Stromal cell of bone marrow (primary cell): ENCODE measurements at regions not wholly inside any gene's neighbourhood (a gene's known extent, or its start where the extent isn't known, plus 50 kb on each side); places are given as distances from the start of the nearest gene placed in this dataset.
A peak's percentile ranks its signal among the peaks of the same experiment; 100 is the strongest.

Experiments used
- DNase-seq: peaks from one replicate; pipeline ENCODE4 v3.0.0-alpha.2; 2012; ENCODE audit warnings: low read depth

DNA sequence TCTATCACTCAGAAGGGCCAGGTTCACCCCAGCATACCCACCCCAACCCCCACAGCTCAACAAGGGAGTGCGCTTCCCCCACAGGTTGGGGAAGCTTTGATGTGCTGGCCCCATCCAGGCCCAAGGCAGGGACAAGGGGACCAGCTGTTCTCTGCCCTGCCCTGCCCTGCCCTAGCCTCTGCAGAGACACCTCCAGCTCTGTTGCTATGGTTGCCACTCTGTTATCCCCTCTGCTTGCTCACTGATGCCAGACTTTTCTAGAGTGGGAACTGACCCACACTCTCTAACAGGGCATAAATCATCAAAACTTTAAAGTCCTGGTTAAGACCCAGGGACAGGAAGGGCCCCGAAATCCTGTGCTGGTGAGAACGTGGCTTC, 50.4 kb upstream of the ENPP7 start:
- no peak for DNase-seq

DNA sequence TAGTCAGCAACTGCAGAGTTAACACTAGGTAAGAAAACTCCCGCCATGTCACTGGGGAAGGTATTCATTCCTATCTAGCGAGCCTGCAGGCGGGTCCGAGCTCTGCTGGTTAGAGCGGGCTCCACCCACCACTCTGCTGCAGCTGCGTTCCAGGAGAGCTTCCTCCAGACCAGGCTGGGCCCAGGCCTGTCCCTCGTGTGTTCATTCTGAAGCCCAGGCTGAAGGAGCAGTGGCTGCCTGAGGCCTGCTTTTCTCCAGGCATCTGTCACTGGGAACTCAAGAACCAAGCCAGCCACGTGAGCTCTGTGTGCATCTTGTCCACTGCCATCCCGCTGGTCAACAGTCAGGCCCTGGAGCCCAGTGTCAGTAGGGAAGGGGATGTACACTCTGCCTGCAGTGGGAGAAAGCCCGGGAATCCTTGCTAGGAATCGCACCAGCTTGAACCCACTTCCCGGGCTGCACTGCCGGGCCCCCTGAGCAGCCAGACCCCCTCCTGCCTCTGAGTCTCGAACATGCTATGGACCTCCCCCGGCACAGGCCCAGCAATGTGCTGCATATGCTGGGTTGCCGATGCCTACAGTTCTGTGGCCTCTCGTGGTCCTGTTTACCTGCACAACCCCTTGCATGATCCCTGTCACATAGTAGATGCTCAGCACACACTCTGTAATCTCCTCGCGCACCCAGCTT, 51.0 kb upstream of the ENPP7 start:
- DNase-seq = no peak

DNA sequence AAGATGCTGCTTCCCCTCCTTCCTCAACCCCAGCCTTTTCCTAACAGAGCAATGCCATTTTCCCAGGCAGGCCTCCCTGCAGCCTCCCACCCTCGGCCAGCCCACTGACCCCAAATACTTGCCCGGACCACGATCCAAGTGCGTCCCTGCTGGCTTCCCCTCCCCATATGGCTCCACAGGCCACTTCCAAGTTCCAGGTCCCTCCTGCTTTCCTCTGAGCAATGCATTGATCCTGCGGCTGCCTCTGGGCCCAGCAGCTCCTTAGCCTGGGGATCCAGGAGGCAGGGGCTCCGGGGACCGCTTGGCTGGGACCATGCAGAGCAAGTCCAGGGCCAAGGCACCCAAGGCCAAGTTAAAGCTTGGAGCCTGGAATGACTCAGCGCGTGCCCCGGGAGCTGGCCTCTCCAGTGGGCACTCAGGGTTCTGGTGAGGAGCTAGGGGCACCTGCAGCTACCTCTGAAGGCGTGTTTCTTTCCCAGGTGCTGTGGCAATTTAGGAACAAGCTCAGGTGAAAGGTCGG, 51.9 kb upstream of the ENPP7 start:
- no peak for DNase-seq

DNA sequence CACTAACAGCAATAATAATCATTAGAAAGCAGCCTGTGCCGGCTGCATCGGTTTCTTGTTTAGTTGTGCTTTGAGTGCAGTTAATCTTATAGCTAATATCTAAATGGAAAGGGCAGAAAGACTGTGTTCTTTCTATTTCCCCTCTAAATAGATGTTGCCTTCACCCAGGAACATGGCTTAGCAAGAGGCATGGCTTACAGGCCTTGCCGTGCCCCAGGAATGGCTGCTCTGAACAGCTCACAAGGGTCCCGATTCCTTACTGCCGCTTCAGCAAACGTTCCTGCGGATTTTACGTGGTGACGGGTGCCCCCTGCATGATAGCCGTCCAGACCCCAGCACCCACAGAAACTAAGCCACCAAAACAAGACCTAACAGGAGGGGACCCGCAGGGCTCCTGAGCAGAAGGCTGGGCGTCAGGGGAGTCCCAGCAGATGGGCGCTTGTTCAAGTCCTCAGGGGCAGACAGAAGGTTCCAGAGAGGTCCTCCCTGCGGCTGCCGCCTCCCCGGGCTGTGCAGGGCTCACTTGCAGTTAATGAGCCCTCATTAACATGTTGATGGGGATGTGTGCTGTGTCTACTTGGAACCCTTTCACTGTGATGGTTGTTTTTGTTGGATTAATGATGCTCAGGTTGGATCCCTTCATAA, 52.5 kb upstream of the ENPP7 start:
- no peak for DNase-seq

DNA sequence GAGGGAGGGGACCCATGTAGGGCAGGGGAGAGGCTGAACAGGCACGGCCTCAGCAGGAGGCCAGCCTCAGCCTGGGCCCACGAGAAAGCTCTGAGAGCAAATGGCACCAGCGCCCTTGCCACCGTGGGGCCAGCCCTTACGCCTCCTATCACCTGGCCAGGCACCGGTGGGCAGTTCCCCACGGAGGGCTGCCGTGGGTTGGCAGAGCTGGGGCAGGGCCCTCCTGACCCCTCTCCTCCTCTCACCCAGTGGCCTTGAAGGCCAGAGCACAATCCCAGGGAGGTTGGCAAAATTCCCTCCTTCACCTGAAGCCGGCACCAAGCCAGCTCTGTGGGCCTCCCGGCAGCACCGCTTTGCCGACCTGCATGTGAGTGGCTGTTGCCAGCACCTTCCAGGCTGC, 53.1 kb upstream of the ENPP7 start:
- DNase-seq = no peak

DNA sequence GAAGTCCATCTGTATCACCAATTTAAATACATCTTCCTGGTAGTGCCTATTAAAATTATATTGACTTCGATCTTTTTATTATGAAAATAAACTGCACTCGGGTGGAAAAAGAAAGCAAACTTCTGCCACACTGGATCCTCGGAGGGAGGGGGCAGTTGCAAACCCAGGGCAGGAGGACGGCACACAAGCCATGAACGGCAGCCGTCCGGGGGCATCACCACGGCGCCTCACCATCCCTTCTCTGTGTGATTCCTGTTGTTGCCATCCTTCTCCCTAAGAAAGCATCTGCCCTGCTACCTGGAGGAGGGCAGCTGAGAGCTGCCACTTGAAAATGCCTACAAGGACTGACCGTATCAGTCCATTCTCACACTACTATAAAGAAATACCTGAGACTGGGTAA, 53.9 kb upstream of the ENPP7 start:
- no peak for DNase-seq

DNA sequence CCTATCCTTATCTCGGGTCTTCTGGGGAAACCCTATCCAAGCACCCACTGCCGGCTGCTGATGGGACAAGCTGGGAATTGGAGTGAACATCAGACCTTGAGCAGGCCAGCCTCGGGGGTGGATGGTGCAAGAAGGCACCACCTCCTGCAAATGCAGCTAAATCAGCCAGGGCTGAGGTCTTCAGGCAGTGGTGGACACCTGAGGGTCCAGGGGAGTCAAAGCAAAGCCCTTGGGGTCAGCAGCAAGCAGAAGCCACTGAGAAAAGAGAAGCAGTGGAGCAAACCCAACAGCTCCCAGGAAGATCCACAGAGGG, 55.4 kb upstream of the ENPP7 start:
- DNase-seq = no peak

DNA sequence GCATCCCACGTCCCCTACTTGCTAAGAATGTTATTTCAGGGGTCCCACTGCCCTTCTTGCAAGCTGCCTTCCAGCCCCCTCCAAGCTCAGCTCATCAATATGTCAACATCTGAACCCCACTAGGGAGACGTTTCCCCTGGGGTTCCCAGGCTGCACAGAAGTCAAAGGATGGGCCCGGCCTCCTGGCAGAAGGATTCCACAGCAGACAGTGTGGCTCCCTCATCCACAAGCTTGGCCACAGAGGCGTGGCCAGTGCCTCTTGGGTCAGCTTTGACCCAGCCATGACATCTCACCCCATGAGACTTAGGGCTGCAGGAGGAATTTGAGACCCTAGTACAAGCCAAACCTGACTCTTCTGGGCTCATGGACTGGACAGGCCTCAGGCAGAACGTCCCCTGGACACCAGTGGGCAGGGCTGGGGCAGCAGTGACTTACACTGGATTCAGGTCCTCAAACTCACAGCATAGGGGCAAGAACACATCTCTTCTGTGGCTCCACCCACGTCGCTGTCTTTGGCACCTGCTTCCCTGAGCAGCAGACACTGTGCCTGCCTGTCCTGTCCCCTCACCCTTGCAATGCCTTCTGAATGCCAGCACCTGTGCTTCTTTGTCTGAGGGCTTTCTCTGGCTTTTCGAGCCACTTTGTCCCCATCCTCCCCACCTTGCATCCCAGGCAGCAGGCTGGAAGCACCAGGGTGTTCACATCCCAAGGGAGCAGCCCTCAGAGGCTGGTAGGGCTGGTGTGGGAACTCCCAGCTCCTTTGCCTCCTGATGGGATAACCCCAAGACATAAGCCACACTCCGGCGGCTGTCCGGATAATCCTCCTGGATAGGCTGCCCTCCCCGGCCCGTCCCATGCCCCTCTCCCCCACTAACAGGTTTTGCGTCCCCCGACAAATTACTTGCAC, 56.0 kb upstream of the ENPP7 start:
- DNase-seq = no peak

DNA sequence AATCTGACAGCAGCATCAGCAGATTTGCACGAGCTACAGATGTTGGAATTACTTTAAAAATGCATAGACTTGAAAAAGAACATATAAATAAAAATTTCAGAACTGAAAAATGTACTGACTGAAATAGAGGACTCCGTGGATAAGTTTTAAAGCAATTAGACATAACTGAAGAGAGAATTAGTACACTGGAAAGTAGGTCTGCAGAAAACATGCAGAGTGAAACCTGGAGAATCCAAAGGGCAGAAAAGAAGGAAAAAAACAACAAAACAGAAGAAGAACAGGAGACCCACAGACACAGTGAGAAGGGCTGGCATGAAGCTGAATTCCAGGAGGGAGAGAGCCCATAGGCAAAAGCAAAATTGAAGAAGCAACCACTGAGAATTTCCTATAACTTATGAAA, 57.2 kb upstream of the ENPP7 start:
- DNase-seq = no peak

DNA sequence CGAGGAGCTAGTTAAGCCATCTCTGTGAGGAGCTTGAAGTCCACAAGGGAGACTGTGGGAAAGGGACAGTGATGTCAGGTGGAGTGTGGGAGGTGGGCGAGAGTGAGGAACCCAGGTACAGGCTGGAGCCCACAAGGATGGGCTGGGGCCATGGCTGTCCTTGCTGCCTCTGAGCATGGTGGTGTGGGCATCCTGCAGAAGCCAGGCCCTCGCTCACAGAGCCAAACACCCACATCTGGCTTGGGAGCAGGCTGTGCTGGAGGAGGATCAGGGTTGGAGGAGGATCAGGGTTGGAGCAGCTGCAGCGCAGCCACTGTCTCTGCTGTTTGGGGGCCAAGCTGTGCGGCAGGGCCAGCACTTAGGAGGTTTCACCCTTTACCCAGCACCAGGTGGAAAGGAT, 58.2 kb upstream of the ENPP7 start:
- no peak for DNase-seq

DNA sequence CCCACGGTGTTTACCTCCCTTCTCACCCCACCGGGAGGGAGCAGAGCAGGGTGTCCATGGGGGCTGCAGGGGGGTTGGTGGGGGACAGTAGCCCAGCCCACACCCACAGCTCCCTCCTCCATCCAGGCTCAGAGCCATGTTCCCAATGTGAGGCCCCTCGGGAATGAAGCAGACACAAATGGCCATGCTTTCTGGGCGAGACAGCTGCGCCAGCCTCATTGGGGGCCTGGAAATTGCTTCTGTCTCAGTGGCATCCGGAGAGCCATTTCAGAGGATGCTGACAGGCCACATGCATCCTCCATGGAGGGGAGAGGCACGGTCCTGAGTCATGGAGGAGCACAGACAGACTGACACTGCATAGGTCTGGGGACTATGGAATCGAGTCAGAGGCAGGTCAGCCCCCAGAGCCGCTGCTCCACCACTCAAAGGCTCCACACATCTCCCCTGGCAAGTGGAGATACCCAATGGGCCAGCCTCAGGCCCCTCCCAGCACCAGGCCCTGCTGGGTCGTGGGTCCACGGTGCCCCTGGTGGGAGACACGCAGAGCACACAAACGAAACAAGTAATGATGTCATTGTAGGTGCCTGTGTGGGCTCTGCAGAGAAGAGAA, 59.6 kb upstream of the ENPP7 start:
- no peak for DNase-seq

DNA sequence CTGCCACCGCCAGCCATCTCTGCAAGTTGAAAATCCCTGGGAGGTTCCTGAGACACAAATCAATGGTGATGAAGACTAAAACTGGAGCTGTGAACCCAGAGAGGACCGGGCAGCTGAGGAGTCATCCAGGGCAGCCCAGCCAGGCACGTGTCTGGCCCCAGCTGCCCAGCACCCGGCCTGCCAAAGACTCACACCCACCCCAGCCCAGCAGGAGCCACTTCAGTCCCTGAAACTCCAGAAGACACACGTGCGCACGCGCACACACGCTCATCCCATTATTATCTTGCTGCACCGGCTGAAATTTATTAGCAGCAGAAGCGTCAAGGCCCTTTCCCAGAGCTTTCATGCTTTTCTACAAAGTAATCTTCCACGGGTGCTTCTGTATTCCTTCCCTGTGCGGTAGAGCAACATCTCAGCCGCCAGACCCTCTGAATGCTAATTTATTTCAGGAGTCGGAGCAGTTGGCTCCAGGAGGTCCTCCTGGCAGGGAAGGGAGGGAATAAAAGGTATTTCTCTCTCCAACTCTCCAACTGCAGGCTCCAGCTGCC, 59.8 kb upstream of the RBFOX3 start:
- no peak for DNase-seq

DNA sequence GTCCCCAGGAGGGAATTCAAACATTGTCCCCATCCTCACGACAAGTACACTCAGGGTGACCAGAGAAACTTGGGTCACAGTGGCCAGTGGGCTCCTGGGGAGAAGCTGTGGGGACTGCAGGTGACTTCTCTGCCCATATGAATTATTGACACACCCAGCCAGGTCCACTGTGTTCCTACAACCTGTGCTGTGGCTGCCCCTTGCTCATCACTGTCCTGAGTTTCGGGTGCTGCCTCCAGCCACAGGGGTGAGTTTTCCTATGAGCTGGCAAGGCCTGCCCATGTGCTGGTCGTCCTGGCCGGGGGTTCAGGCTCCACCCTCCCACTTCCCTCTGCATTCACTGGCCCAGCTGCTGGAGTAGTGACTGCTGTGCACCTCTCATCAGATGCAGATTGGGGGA, 59.0 kb upstream of the RBFOX3 start:
- DNase-seq = no peak

DNA sequence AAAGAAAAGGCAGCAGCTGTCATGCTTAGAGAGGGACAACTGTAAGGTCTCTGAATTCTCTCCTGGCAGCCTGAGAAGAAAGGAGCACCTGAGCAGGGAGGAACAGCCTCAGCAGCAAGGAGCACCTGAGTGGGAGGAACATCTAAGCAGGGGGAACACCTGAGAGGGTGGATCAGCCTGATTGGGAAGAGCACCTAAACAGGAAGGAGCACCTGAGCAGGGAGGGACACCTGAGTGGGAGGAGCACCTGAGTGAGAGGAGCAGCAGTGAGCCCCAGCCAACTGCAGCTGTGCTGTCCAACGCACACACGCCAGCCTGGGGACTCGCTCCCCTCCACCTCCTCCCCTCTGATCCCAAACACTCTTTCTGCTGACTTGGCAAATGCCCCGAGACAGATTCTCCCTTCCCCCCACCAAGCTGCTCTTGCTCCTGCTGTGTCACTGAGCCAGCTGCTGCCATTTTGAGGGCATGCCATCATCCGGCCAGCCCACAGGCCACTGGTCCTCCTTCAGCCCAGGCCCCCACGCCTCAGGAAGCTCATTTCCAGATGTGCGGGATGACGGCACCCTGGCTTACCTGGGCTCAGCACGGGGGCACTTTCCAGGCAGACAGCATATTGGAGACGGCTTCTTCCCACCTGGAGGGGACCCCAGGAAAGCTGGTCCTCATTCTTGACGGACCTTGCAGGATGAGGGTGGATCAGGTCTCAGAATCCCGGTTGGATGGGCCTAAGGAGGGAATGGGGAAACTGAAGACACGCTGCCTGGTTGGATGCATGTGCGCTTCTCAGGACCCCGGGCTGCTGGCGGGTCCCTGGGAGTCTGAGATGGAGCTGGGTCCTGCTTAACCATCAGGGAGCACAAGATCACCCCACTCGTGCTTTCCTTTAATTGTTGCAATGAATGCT, 57.7 kb upstream of the RBFOX3 start:
- DNase-seq = no peak

DNA sequence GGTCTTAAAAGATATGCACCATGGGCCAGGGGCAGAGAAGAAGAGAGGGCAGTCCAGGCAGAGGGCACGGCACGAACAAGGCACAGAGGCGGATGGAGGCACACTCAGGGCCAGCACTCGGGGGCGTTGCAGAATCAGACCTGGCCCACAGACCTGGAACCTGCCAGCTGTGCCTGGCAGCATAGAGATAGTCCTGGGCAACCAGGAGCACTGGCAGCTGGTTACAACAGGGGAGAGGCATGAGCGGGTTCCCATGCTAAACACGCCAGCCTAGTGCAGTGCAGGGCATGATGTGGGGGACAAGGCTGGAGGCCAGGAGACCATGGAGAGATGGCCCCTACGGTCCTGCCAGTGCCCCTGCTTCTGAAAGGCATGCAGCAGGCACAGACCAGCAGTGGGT, 56.9 kb upstream of the RBFOX3 start:
- DNase-seq = no peak

DNA sequence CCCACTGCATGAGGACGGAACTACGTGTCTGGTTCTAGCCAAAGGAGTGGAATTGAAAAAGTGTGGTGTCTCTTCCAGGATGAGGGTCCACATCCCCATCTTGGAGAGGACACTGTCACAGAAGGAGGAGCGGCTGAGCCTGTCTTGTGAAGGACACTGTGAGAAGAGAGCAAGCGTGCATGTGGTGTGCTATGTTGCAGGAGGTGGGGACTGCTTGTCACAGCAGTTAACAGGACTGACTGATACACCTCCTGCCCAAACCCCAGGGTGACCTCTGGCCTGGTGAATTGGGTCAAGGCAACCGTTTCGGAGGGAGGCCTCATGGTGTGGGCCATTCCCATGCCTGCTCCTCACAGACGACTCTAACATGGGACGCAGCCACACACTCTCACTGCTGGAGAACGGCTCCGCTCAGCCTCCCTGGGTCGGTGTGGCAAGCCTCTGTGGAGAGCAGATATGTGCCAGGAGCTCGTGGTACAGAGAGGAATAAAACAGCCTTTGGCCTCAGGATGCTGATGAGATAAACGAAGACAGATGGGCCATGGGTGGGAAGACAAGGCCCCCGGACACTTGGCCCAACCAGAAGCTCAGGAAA, 56.4 kb upstream of the RBFOX3 start:
- no peak for DNase-seq

DNA sequence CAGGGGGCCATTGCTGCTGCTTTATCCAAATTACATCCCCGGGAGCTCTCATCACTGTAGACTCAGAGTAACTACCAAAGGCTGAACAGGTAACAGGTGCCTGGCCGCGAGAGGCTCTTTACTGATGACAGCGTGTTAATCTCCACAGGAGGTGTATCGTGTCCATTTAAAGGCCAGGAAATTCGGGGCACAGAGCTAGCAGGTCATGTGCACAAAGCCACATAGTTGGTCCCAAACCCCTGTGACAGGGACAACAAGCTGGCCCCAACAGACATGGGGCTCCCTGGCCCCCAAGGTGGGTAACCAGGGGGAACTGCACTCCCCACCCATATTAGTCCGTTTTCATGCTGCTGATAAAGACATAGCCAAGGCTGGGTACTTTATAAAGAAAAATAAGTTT, 55.3 kb upstream of the RBFOX3 start:
- no peak for DNase-seq

DNA sequence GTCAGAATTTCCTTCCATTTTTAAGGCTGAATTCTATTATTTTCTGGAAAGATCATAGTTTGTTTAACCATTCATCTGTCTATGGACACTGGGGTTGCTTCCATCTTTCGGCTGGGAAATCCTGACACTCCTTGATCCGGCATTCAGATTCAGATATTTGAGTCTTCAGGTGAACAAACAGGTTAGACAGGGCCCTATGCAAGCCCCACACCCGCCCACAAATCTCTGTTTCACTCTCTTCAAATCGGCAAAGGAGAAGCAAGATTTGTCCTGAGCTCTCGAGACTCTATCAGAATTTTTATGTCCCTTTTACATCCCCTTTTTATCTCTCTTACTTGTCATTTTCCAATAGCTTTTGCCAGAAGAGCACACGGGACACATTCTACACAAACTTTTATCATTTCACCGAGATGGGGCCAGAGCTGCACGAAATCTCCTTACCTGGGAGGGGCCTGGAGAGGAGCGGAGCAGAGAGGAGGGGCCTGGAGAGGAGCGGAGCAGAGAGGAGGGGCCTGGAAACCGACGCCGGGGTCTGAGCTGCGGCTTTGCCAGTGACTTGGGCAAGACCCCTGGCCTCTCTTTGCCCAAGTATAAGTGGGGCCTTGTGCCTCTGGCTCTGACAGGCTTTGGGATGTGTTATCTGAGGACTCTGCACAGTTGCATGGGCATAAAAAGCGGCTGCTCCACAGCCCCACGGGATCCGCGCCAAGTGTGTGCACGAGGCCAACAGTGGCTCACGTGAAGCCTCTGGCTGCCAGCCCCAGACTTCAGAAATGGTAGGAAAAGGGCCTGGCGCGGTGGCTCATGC, 54.3 kb upstream of the RBFOX3 start:
- peak; percentile 4 for DNase-seq

DNA sequence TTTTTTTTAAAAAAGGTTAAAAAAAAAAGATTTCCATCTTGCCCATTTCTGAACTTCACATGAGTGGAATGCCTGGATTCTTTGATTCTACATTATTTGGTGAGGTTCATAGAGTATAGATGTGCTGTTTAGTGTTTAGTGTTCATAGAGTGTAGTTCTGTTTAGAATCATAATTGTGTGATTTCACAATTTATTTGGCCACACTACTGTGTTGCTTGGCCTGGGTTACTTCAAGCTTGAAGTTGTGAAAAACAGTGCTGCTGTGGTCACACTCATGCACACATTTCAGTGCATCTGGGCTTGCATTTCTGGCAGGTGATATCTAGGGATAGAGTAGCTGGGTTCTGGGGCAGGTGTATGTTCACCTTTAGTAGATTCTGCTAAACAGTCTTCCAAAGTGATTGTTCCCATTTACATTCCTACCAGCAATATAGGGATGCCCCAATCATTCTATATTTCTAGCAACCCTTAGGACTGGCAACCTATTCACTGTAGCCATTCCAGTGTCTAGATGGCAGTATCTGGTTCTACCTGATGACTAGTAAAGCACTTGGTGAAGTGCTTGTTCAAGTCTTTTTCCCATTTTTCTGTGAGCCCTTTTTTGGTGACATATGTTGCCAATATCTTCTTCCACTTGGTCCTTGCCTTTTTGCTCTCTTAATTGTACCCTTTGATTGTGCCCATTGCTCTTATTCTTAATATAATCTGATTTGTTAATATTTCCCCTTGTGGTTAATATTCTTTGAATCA, 50.6 kb upstream of the RBFOX3 start:
- DNase-seq = no peak
